ENCODE measurements at regions not wholly inside any gene's neighbourhood (a gene's known extent, or its start where the extent isn't known, plus 50 kb on each side); places are given as distances from the start of the nearest gene placed in this dataset.

- Histone ChIP-seq H4K20me1 (ENCODE audit: insufficient read depth, low read length) (no peaks in the 10 kb centered on the region), H3K4me2 (ENCODE audit: low read length) (no peak overlapping the region), H3K4me1 (ENCODE audit: insufficient read depth, low read length) (no peaks in the 10 kb centered on the region), H3K27ac (ENCODE audit: low read depth, low read length) (no peak overlapping the region), H3K9ac (ENCODE audit: low read length) (no peak overlapping the region), H3K79me2 (ENCODE audit: insufficient read depth, low read length) (no peaks in the 10 kb centered on the region), H3K36me3 (ENCODE audit: insufficient read depth, low read length) (no peaks in the 10 kb centered on the region), H3K4me3 (ENCODE audit: insufficient read depth, low read depth, low read length) (no peak overlapping the region), H3K27me3 (ENCODE audit: insufficient read depth, low read length) (no peaks in the 10 kb centered on the region), H2AFZ (ENCODE audit: low read depth, low read length) (no peak overlapping the region), H3K9me3 (ENCODE audit: insufficient read depth, low read depth, low read length) (no peaks in the 10 kb centered on the region)
- peak; percentile 34 for DNase-seq (ENCODE audit: low read depth)
- no peak overlapping the region for H3K4me3 Mint-ChIP-seq (ENCODE audit: unreplicated experiment)
- no peak for FAIRE-seq
- TF ChIP-seq EZH2 (IDR thresholded peaks at IDR 0.05; ENCODE audit: insufficient read depth, low read length), result no peak
- TF ChIP-seq CTCF (IDR thresholded peaks at IDR 0.05; ENCODE audit: insufficient read depth, low read depth, low read length), result no peak
- H3K27ac Mint-ChIP-seq (ENCODE audit: unreplicated experiment), result no peak overlapping the region
- peaks cover 8% of the 10 kb centered on the region for H3K4me1 Mint-ChIP-seq (ENCODE audit: low read depth, unreplicated experiment)
- H3K27me3 Mint-ChIP-seq (ENCODE audit: low read depth, unreplicated experiment), result no peaks in the 10 kb centered on the region
- no peaks in the 10 kb centered on the region for H3K36me3 Mint-ChIP-seq (ENCODE audit: low read depth, unreplicated experiment)
- no peaks in the 10 kb centered on the region for H3K9me3 Mint-ChIP-seq (ENCODE audit: unreplicated experiment)
Observed at GRCh38 chr4:66927937-66928336, 617.4 kb downstream of the CENPC start.

- H3K4me2 ChIP-seq (ENCODE audit: low read length), result no peak overlapping the region
- H3K4me1 ChIP-seq (ENCODE audit: insufficient read depth, low read length), result no peaks in the 10 kb centered on the region
- TF ChIP-seq CTCF (IDR thresholded peaks at IDR 0.05; ENCODE audit: insufficient read depth, low read depth, low read length), result no peak
- TF ChIP-seq EZH2 (IDR thresholded peaks at IDR 0.05; ENCODE audit: insufficient read depth, low read length), result no peak
- no peak overlapping the region for H2AFZ ChIP-seq (ENCODE audit: low read depth, low read length)
- Mint-ChIP-seq H3K9me3 (ENCODE audit: unreplicated experiment) (no peaks in the 10 kb centered on the region), H3K27ac (ENCODE audit: unreplicated experiment) (no peak overlapping the region), H3K4me3 (ENCODE audit: unreplicated experiment) (no peak overlapping the region), H3K36me3 (ENCODE audit: low read depth, unreplicated experiment) (no peaks in the 10 kb centered on the region), H3K27me3 (ENCODE audit: low read depth, unreplicated experiment) (no peaks in the 10 kb centered on the region), H3K4me1 (ENCODE audit: low read depth, unreplicated experiment) (peaks cover 14% of the 10 kb centered on the region)
- no peaks in the 10 kb centered on the region for H4K20me1 ChIP-seq (ENCODE audit: insufficient read depth, low read length)
- no peak overlapping the region for H3K4me3 ChIP-seq (ENCODE audit: insufficient read depth, low read depth, low read length)
- no peaks in the 10 kb centered on the region for H3K9me3 ChIP-seq (ENCODE audit: insufficient read depth, low read depth, low read length)
- no peaks in the 10 kb centered on the region for H3K27me3 ChIP-seq (ENCODE audit: insufficient read depth, low read length)
- H3K79me2 ChIP-seq (ENCODE audit: insufficient read depth, low read length), result no peaks in the 10 kb centered on the region
- FAIRE-seq, result no peak
- H3K36me3 ChIP-seq (ENCODE audit: insufficient read depth, low read length), result no peaks in the 10 kb centered on the region
- DNase-seq (ENCODE audit: low read depth), result no peak
- H3K9ac ChIP-seq (ENCODE audit: low read length), result no peak overlapping the region
- no peak overlapping the region for H3K27ac ChIP-seq (ENCODE audit: low read depth, low read length)
Observed at GRCh38 chr4:66926687-66927086, 618.6 kb downstream of the CENPC start.

GRCh38 chr4:66923081-66923865, 622.0 kb downstream of the CENPC start:
- Mint-ChIP-seq H3K4me1 (ENCODE audit: low read depth, unreplicated experiment) (peaks cover 22% of the 10 kb centered on the region), H3K27ac (ENCODE audit: unreplicated experiment) (peak overlapping the region; percentile 5), H3K27me3 (ENCODE audit: low read depth, unreplicated experiment) (no peaks in the 10 kb centered on the region), H3K9me3 (ENCODE audit: unreplicated experiment) (no peaks in the 10 kb centered on the region), H3K4me3 (ENCODE audit: unreplicated experiment) (no peak overlapping the region), H3K36me3 (ENCODE audit: low read depth, unreplicated experiment) (no peaks in the 10 kb centered on the region)
- H4K20me1 ChIP-seq (ENCODE audit: insufficient read depth, low read length), result no peaks in the 10 kb centered on the region
- H3K27me3 ChIP-seq (ENCODE audit: insufficient read depth, low read length), result no peaks in the 10 kb centered on the region
- H3K79me2 ChIP-seq (ENCODE audit: insufficient read depth, low read length), result no peaks in the 10 kb centered on the region
- H3K4me1 ChIP-seq (ENCODE audit: insufficient read depth, low read length), result no peaks in the 10 kb centered on the region
- DNase-seq (ENCODE audit: low read depth) (peak; percentile 19), FAIRE-seq (no peak)
- H2AFZ ChIP-seq (ENCODE audit: low read depth, low read length), result no peak overlapping the region
- H3K9ac ChIP-seq (ENCODE audit: low read length), result no peak overlapping the region
- H3K4me3 ChIP-seq (ENCODE audit: insufficient read depth, low read depth, low read length), result no peak overlapping the region
- TF ChIP-seq CTCF (IDR thresholded peaks at IDR 0.05; ENCODE audit: insufficient read depth, low read depth, low read length) (no peak), EZH2 (IDR thresholded peaks at IDR 0.05; ENCODE audit: insufficient read depth, low read length) (no peak)
- H3K27ac ChIP-seq (ENCODE audit: low read depth, low read length), result no peak overlapping the region
- H3K36me3 ChIP-seq (ENCODE audit: insufficient read depth, low read length), result no peaks in the 10 kb centered on the region
- no peaks in the 10 kb centered on the region for H3K9me3 ChIP-seq (ENCODE audit: insufficient read depth, low read depth, low read length)
- H3K4me2 ChIP-seq (ENCODE audit: low read length), result no peak overlapping the region

Measured in astrocyte (in vitro differentiated cells and primary cell).